ENCODE measurements at regions not wholly inside any gene's neighbourhood (a gene's known extent, or its start where the extent isn't known, plus 50 kb on each side); places are given as distances from the start of the nearest gene placed in this dataset.

GRCh38 chr11:129266536-129266935, 74.4 kb upstream of the ARHGAP32 start:
- Histone ChIP-seq H2AFZ (ENCODE audit: low read depth, low read length) (no peak overlapping the region), H3K9me3 (ENCODE audit: insufficient read depth, low read length, severe bottlenecking) (no peaks in the 10 kb centered on the region), H3K4me3 (ENCODE audit: low read depth in 1 of 2, low read length in 2 of 2) (no peak overlapping the region), H4K20me1 (ENCODE audit: insufficient read depth, low read length) (no peaks in the 10 kb centered on the region), H3K27ac (ENCODE audit: low read length) (no peak overlapping the region), H3K79me2 (ENCODE audit: insufficient read depth, low read length) (no peaks in the 10 kb centered on the region), H3K27me3 (ENCODE audit: insufficient read depth, low read length, poor library complexity) (no peaks in the 10 kb centered on the region), H3K4me2 (ENCODE audit: insufficient read depth, low read length) (no peak overlapping the region), H3K4me1 (ENCODE audit: insufficient read depth, low read length) (no peaks in the 10 kb centered on the region), H3K9ac (ENCODE audit: low read depth, low read length) (no peak overlapping the region), H3K36me3 (ENCODE audit: insufficient read depth, low read length) (no peaks in the 10 kb centered on the region)
- no peak for TF ChIP-seq EZH2 (IDR thresholded peaks at IDR 0.05; ENCODE audit: borderline replicate concordance, low read depth, low read length, severe bottlenecking)
- no peak for TF ChIP-seq CTCF (IDR thresholded peaks at IDR 0.05; ENCODE audit: borderline replicate concordance, extremely low read depth, low read length, poor library complexity, severe bottlenecking)
- ATAC-seq (ENCODE audit: insufficient read depth, low read depth) (no peak), DNase-seq (no peak)

DNA sequence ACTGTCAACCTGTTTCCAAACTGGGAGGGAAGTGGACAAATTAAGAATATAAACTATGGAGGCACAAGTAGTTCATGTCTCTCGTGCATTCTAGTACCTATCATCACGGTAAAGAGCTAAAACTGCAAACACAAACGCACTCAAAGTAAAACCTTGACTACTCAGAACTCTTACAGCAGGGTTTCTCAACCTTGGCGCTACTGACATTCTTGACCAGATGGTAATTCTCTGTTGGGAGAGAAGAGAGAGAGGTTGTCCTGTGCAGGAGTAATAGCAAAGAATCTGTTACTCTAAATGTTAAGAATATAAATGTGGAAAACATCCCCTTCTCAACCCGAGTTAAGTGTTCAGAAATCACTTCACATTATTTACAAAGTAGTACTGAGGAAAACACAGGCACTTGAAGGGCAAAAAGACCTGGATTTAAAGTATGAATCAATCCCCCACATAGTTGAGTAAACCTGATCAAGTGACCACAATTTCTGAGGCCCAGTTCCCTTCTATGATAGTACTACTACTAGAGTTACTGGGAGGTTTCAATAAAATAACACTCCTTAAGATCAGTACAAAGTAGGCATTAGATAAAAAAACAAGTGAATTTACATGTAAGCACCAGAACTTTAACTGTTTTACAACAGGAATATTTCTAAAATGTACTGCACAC, 73.1 kb upstream of the ARHGAP32 start:
- Histone ChIP-seq H3K4me1 (ENCODE audit: insufficient read depth, low read length) (no peaks in the 10 kb centered on the region), H3K36me3 (ENCODE audit: insufficient read depth, low read length) (no peaks in the 10 kb centered on the region), H3K4me2 (ENCODE audit: insufficient read depth, low read length) (no peak overlapping the region), H3K27ac (ENCODE audit: low read length) (no peak overlapping the region), H3K4me3 (ENCODE audit: low read depth in 1 of 2, low read length in 2 of 2) (no peak overlapping the region), H4K20me1 (ENCODE audit: insufficient read depth, low read length) (no peaks in the 10 kb centered on the region), H3K27me3 (ENCODE audit: insufficient read depth, low read length, poor library complexity) (no peaks in the 10 kb centered on the region), H3K79me2 (ENCODE audit: insufficient read depth, low read length) (no peaks in the 10 kb centered on the region), H3K9me3 (ENCODE audit: insufficient read depth, low read length, severe bottlenecking) (no peaks in the 10 kb centered on the region), H2AFZ (ENCODE audit: low read depth, low read length) (no peak overlapping the region), H3K9ac (ENCODE audit: low read depth, low read length) (no peak overlapping the region)
- no peak for TF ChIP-seq CTCF (IDR thresholded peaks at IDR 0.05; ENCODE audit: borderline replicate concordance, extremely low read depth, low read length, poor library complexity, severe bottlenecking)
- TF ChIP-seq EZH2 (IDR thresholded peaks at IDR 0.05; ENCODE audit: borderline replicate concordance, low read depth, low read length, severe bottlenecking) = no peak
- DNase-seq (no peak), ATAC-seq (ENCODE audit: insufficient read depth, low read depth) (no peak)

- Histone ChIP-seq H3K4me1 (ENCODE audit: insufficient read depth, low read length) (no peaks in the 10 kb centered on the region), H3K36me3 (ENCODE audit: insufficient read depth, low read length) (no peaks in the 10 kb centered on the region), H3K9me3 (ENCODE audit: insufficient read depth, low read length, severe bottlenecking) (no peaks in the 10 kb centered on the region), H3K9ac (ENCODE audit: low read depth, low read length) (no peak overlapping the region), H3K4me3 (ENCODE audit: low read depth in 1 of 2, low read length in 2 of 2) (no peak overlapping the region), H3K79me2 (ENCODE audit: insufficient read depth, low read length) (no peaks in the 10 kb centered on the region), H3K4me2 (ENCODE audit: insufficient read depth, low read length) (no peak overlapping the region), H3K27ac (ENCODE audit: low read length) (no peak overlapping the region), H2AFZ (ENCODE audit: low read depth, low read length) (no peak overlapping the region), H4K20me1 (ENCODE audit: insufficient read depth, low read length) (no peaks in the 10 kb centered on the region), H3K27me3 (ENCODE audit: insufficient read depth, low read length, poor library complexity) (no peaks in the 10 kb centered on the region)
- DNase-seq (no peak), ATAC-seq (ENCODE audit: insufficient read depth, low read depth) (no peak)
- TF ChIP-seq EZH2 (IDR thresholded peaks at IDR 0.05; ENCODE audit: borderline replicate concordance, low read depth, low read length, severe bottlenecking) (no peak), CTCF (IDR thresholded peaks at IDR 0.05; ENCODE audit: borderline replicate concordance, extremely low read depth, low read length, poor library complexity, severe bottlenecking) (no peak)
Observed at GRCh38 chr11:129264114-129264513, 72.0 kb upstream of the ARHGAP32 start.

Measured in DND-41 (cell line).